Body of pancreas (tissue), 4 donors: ENCODE measurements at regions not wholly inside any gene's neighbourhood (a gene's known extent, or its start where the extent isn't known, plus 50 kb on each side); places are given as distances from the start of the nearest gene placed in this dataset.

Experiments used
- POLR2A ChIP-seq, 3 donors: fragments of 450-650 bp; IDR thresholded peaks; one replicate each; pipeline ENCODE4 v1.6.1; 2016; ENCODE audit warnings: antibody characterized with exemption in 3 of 3, mild to moderate bottlenecking in 2 of 3
- TF ChIP-seq, protein P1 (sequence below), 7 experiments: fragments of 450-650 bp in 4 of 7; fragments of 200-600 bp in 3 of 7; sonication (generic) in 3 of 7; IDR thresholded peaks; one replicate each; pipeline ENCODE4 v1.5.1; 2016 to 2019; ENCODE audit warnings: antibody characterized with exemption in 7 of 7

DNA sequence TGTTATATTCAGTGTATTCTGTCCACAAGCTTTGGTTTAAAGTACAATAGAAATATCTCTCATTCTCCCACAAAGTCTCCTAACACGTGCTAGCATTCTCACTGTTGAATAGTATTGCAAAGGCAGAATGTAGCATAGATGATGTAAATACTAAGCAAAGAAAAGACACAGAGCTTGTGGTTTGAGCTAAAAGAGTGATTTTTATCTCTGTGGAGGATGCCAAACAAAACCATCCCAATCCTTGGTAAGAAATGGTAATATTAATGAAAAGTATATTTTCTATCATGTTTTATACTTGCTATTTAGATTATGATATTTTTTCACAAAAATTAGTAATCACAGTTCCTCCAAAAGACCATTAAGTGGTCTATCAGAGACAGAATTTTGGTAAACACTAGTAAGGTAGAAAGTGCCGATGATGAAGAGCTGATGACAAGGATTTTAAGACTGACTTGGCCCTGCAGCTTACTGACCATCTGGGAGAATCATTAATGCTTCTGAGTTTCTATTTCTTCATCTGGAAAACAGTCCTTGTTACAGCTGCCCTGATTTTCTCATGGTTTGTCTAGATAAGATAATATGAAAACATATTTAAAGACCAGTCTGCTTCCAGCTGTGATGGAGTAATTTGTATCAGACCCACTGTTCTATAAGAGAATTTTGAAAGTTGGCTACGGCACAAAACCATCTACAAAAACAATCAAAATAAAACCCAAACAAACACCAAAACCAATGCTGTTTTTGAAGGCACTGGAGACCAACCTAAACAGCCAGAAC lies 510.2 kb downstream of the SPATA31D1 start:
- TF ChIP-seq, protein P1, sequence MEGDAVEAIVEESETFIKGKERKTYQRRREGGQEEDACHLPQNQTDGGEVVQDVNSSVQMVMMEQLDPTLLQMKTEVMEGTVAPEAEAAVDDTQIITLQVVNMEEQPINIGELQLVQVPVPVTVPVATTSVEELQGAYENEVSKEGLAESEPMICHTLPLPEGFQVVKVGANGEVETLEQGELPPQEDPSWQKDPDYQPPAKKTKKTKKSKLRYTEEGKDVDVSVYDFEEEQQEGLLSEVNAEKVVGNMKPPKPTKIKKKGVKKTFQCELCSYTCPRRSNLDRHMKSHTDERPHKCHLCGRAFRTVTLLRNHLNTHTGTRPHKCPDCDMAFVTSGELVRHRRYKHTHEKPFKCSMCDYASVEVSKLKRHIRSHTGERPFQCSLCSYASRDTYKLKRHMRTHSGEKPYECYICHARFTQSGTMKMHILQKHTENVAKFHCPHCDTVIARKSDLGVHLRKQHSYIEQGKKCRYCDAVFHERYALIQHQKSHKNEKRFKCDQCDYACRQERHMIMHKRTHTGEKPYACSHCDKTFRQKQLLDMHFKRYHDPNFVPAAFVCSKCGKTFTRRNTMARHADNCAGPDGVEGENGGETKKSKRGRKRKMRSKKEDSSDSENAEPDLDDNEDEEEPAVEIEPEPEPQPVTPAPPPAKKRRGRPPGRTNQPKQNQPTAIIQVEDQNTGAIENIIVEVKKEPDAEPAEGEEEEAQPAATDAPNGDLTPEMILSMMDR (IDR thresholded peaks at IDR 0.05), result no peak
- no peak for TF ChIP-seq POLR2A (IDR thresholded peaks at IDR 0.05)
